C4-2B (cell line): ENCODE measurements at regions not wholly inside any gene's neighbourhood (a gene's known extent, or its start where the extent isn't known, plus 50 kb on each side); places are given as distances from the start of the nearest gene placed in this dataset.

Source experiments
- CTCF ChIP-seq: fragments of 450-650 bp; conservative IDR thresholded peaks from 2 replicates; pipeline ENCODE4 v1.5.1; 2017; ENCODE audit warnings: mild to moderate bottlenecking
- ZFX ChIP-seq: fragments of 450-650 bp; IDR thresholded peaks from 2 replicates; pipeline ENCODE4 v1.6.1; 2017

GRCh38 chr5:89956838-89957237 is 452.7 kb downstream of the CETN3 start:
- no peak for TF ChIP-seq CTCF
- no peak for TF ChIP-seq ZFX
